ENCODE measurements at regions not wholly inside any gene's neighbourhood (a gene's known extent, or its start where the extent isn't known, plus 50 kb on each side); places are given as distances from the start of the nearest gene placed in this dataset.

DNA sequence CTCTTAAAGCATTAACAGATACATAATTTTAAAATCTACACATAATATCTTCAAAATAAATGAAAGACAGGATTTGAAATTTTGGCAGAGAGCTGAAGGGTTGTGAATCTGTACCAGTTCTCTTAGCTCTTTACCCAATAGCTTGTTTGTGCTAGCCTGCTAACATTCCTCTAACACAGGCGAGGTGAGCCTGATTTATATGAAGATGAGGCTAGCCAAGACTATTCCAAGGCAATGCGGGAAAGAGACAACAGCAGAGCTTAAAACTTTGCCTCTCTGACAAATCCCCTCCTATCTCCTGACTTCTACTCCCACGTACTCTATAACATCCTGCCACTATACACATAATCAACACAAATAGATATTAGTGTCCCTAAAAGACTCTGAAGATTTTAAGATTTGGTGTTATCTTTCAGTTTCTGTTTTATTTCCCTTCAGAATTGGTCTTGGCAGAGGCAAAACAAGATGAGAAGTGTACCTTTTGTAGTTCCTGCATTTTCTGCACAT, 745.6 kb upstream of the ZNF608 start:
- H3K27me3 Mint-ChIP-seq: no peaks in the 10 kb centered on the region
- H3K9me3 Mint-ChIP-seq: no peaks in the 10 kb centered on the region
- no peaks in the 10 kb centered on the region for H3K36me3 Mint-ChIP-seq (ENCODE audit: low read depth)
- intact Hi-C loops (cut with DNase I, micrococcal nuclease): no loop called here
- CTCF ChIA-PET: no interaction called here
- DNase-seq (no peak), ATAC-seq (ENCODE audit: poor library complexity) (no peak)
- H3K4me3 Mint-ChIP-seq: no peak overlapping the region
- POLR2A ChIA-PET: no interaction called here
- Histone ChIP-seq H3K36me3 (ENCODE audit: insufficient read depth, low read length) (no peaks in the 10 kb centered on the region), H3K27ac (ENCODE audit: low read depth in 1 of 2, low read length in 2 of 2) (no peak overlapping the region), H3K9me3 (ENCODE audit: control insufficient read depth in 1 of 2, insufficient read depth in 1 of 2, low read length in 2 of 2) (no peaks in the 10 kb centered on the region), H3K4me3 (ENCODE audit: low read length) (no peak overlapping the region), H3K27me3 (ENCODE audit: control insufficient read depth in 1 of 2, insufficient read depth in 2 of 2, low read length in 2 of 2) (no peaks in the 10 kb centered on the region), H3K4me1 (ENCODE audit: insufficient read depth, low read length) (no peaks in the 10 kb centered on the region)
- H3K4me1 Mint-ChIP-seq (ENCODE audit: low read depth): no peaks in the 10 kb centered on the region
- no peak for TF ChIP-seq CTCF (IDR thresholded peaks at IDR 0.05)
- no peak overlapping the region for H3K27ac Mint-ChIP-seq

GRCh38 chr5:125492977-125493376, 746.5 kb upstream of the ZNF608 start:
- H3K4me3 ChIP-seq (ENCODE audit: low read length): no peak overlapping the region
- Mint-ChIP-seq H3K27ac (no peak overlapping the region), H3K36me3 (ENCODE audit: low read depth) (no peaks in the 10 kb centered on the region), H3K9me3 (no peaks in the 10 kb centered on the region), H3K4me1 (ENCODE audit: low read depth) (no peaks in the 10 kb centered on the region), H3K4me3 (no peak overlapping the region), H3K27me3 (no peaks in the 10 kb centered on the region)
- CTCF ChIA-PET: no interaction called here
- POLR2A ChIA-PET: no interaction called here
- no peaks in the 10 kb centered on the region for H3K9me3 ChIP-seq (ENCODE audit: control insufficient read depth in 1 of 2, insufficient read depth in 1 of 2, low read length in 2 of 2)
- H3K4me1 ChIP-seq (ENCODE audit: insufficient read depth, low read length): no peaks in the 10 kb centered on the region
- no peaks in the 10 kb centered on the region for H3K36me3 ChIP-seq (ENCODE audit: insufficient read depth, low read length)
- no peak overlapping the region for H3K27ac ChIP-seq (ENCODE audit: low read depth in 1 of 2, low read length in 2 of 2)
- DNase-seq (no peak), ATAC-seq (ENCODE audit: poor library complexity) (no peak)
- no peaks in the 10 kb centered on the region for H3K27me3 ChIP-seq (ENCODE audit: control insufficient read depth in 1 of 2, insufficient read depth in 2 of 2, low read length in 2 of 2)
- no peak for TF ChIP-seq CTCF (IDR thresholded peaks at IDR 0.05)
- intact Hi-C loops (cut with DNase I, micrococcal nuclease): no loop called here

GRCh38 chr5:125496393-125496792, 750.0 kb upstream of the ZNF608 start:
- H3K4me1 ChIP-seq (ENCODE audit: insufficient read depth, low read length): no peaks in the 10 kb centered on the region
- H3K9me3 ChIP-seq (ENCODE audit: control insufficient read depth in 1 of 2, insufficient read depth in 1 of 2, low read length in 2 of 2): no peaks in the 10 kb centered on the region
- Mint-ChIP-seq H3K36me3 (ENCODE audit: low read depth) (no peaks in the 10 kb centered on the region), H3K4me1 (ENCODE audit: low read depth) (no peaks in the 10 kb centered on the region), H3K27me3 (no peaks in the 10 kb centered on the region), H3K4me3 (no peak overlapping the region), H3K9me3 (no peaks in the 10 kb centered on the region), H3K27ac (no peak overlapping the region)
- no peak for ATAC-seq (ENCODE audit: poor library complexity)
- no peak for DNase-seq
- H3K27me3 ChIP-seq (ENCODE audit: control insufficient read depth in 1 of 2, insufficient read depth in 2 of 2, low read length in 2 of 2): no peaks in the 10 kb centered on the region
- H3K4me3 ChIP-seq (ENCODE audit: low read length): no peak overlapping the region
- POLR2A ChIA-PET: no interaction called here
- H3K36me3 ChIP-seq (ENCODE audit: insufficient read depth, low read length): no peaks in the 10 kb centered on the region
- CTCF ChIA-PET: no interaction called here
- H3K27ac ChIP-seq (ENCODE audit: low read depth in 1 of 2, low read length in 2 of 2): no peak overlapping the region
- no peak for TF ChIP-seq CTCF (IDR thresholded peaks at IDR 0.05)
- intact Hi-C loops (cut with DNase I, micrococcal nuclease): no loop called here

Measured in CD4-positive, alpha-beta T cell (primary cell).